HG03139 (cell line): ENCODE measurements at regions not wholly inside any gene's neighbourhood (a gene's known extent, or its start where the extent isn't known, plus 50 kb on each side); places are given as distances from the start of the nearest gene placed in this dataset.
"Not testable (repeated sequence)": the region's sequence is repeated elsewhere in the genome, so short reads cannot be mapped to it uniquely, and the experiment has no call there.

Experiments
- ATAC-seq: cut with Tn5 transposase; IDR thresholded peaks from one replicate; pipeline ENCODE4 v1.9.1; 2021; ENCODE audit not compliant: unreplicated experiment

- ATAC-seq: not testable (repeated sequence)
These were observed 126.5 kb downstream of the PCDH18 start for GRCh38 chr4:137405833-137406232.

GRCh38 chr4:137394018-137394417, 138.3 kb downstream of the PCDH18 start:
- ATAC-seq: no peak

- no peak for ATAC-seq
These were observed 139.2 kb downstream of the PCDH18 start for GRCh38 chr4:137393044-137393443.

- ATAC-seq: no peak
These were observed 141.6 kb downstream of the PCDH18 start for GRCh38 chr4:137390707-137391106.

- no peak for ATAC-seq
These were observed 142.3 kb downstream of the PCDH18 start for GRCh38 chr4:137389911-137390520.

GRCh38 chr4:137387924-137388323, 144.4 kb downstream of the PCDH18 start:
- ATAC-seq: no peak

- ATAC-seq: no peak
These were observed 147.8 kb downstream of the PCDH18 start for GRCh38 chr4:137384476-137384875.

- ATAC-seq: no peak
These were observed 153.5 kb downstream of the PCDH18 start for GRCh38 chr4:137378821-137379220.

- ATAC-seq: no peak
These were observed 153.9 kb downstream of the PCDH18 start for GRCh38 chr4:137378393-137378792.

- no peak for ATAC-seq
These were observed 156.0 kb downstream of the PCDH18 start for GRCh38 chr4:137376312-137376711.

- no peak for ATAC-seq
These were observed 157.0 kb downstream of the PCDH18 start for GRCh38 chr4:137375111-137375850.

GRCh38 chr4:137370679-137371078, 161.6 kb downstream of the PCDH18 start:
- no peak for ATAC-seq

GRCh38 chr4:137370206-137370633, 162.1 kb downstream of the PCDH18 start:
- ATAC-seq: no peak

GRCh38 chr4:137367620-137368019, 164.7 kb downstream of the PCDH18 start:
- no peak for ATAC-seq

- no peak for ATAC-seq
These were observed 168.8 kb downstream of the PCDH18 start for GRCh38 chr4:137363496-137363895.

GRCh38 chr4:137361756-137362470, 170.4 kb downstream of the PCDH18 start:
- no peak for ATAC-seq

GRCh38 chr4:137360761-137361160, 171.5 kb downstream of the PCDH18 start:
- no peak for ATAC-seq

GRCh38 chr4:137359691-137360315, 172.5 kb downstream of the PCDH18 start:
- no peak for ATAC-seq

- ATAC-seq: not testable (repeated sequence)
These were observed 177.7 kb downstream of the PCDH18 start for GRCh38 chr4:137354562-137354961.

GRCh38 chr4:137347371-137347770, 184.9 kb downstream of the PCDH18 start:
- no peak for ATAC-seq

GRCh38 chr4:137345597-137345996, 186.7 kb downstream of the PCDH18 start:
- ATAC-seq: no peak
